GM12878 (cell line): ENCODE measurements at regions not wholly inside any gene's neighbourhood (a gene's known extent, or its start where the extent isn't known, plus 50 kb on each side); places are given as distances from the start of the nearest gene placed in this dataset.

Experiments
- ATAC-seq: fragments of 200-7000 bp; cut with Tn5 transposase; 3 replicates; pipeline ENCODE4 v1.9.1; 2020; ENCODE audit warnings: mild to moderate bottlenecking, moderate library complexity
- BruUV-seq: library from RNA; stranded (reverse); fragments of 400-500 nt; replicated peaks from 2 replicates; lab custom pipeline; 2021; lab: Mats Ljungman, UMichigan
- CTCF ChIA-PET: fragments of 300-600 bp; sonication (Branson Sonifier 250); formaldehyde crosslinking; extraction: SDS; loops from one replicate; lab custom pipeline; 2021; ENCODE audit warnings: inconsistent platforms; lab: Yijun Ruan, JAX
- POLR2A ChIA-PET: fragments of 350-600 bp; formaldehyde crosslinking; extraction: SDS; loops from one replicate; lab custom pipeline; 2021; ENCODE audit warnings: inconsistent platforms; lab: Charles Lee
- RAD21 ChIA-PET: fragments of 300-600 bp; sonication (Branson Sonifier 250); formaldehyde crosslinking; loops from one replicate; lab custom pipeline; 2023; ENCODE audit warnings: antibody characterized with exemption; ENCODE audit not compliant: unreplicated experiment; lab: Charles Lee
- SMC1A ChIA-PET: fragments of 300-600 bp; sonication (Branson Sonifier 250); formaldehyde crosslinking; loops from one replicate; lab custom pipeline; 2023; ENCODE audit not compliant: unreplicated experiment, uncharacterized antibody; lab: Charles Lee
- DNase-seq: peaks from one replicate; pipeline ENCODE4 v3.0.0-alpha.2; 2011; ENCODE audit warnings: low read depth, low spot score
- FAIRE-seq: peaks from 3 replicates; lab custom pipeline; 2011; peaks lifted over from hg19 to GRCh38; lab: Jason Lieb, UNC
- H2AFZ ChIP-seq: 2 replicates; pipeline ENCODE4 v1.6.0; 2011; ENCODE audit warnings: low read depth, low read length, control low read depth; ENCODE audit not compliant: control insufficient read depth
- H3K27ac ChIP-seq: 2 replicates; pipeline ENCODE4 v1.5.1; 2011; ENCODE audit warnings: control low read depth; ENCODE audit not compliant: control insufficient read depth, insufficient read depth
- H3K27me3 ChIP-seq, 2 experiments: replicated peaks in 1 of 2; 2 replicates each; pipeline versions ENCODE4 v1.6.0 to v1.6.1; 2011; ENCODE audit warnings: low read length in 1 of 2; ENCODE audit not compliant: control insufficient read depth in 2 of 2, insufficient read depth in 2 of 2
- H3K36me3 ChIP-seq, 2 experiments: 2 replicates each; pipeline ENCODE4 v1.5.1; 2011; ENCODE audit warnings: low read length in 1 of 2; ENCODE audit not compliant: control insufficient read depth in 2 of 2, insufficient read depth in 2 of 2
- H3K4me1 ChIP-seq: 2 replicates; pipeline ENCODE4 v1.6.1; 2011; ENCODE audit warnings: mild to moderate bottlenecking, low read length, moderate library complexity, mixed read lengths; ENCODE audit not compliant: control insufficient read depth, insufficient read depth
- H3K4me2 ChIP-seq: 2 replicates; pipeline ENCODE4 v1.6.0; 2011; ENCODE audit warnings: control low read depth; ENCODE audit not compliant: control insufficient read depth, insufficient read depth
- H3K4me3 ChIP-seq: fragments of 200-600 bp; sonication (generic); 2 replicates; pipeline ENCODE4 v1.5.1; 2016
- H3K79me2 ChIP-seq: 2 replicates; pipeline ENCODE4 v1.6.0; 2011; ENCODE audit warnings: low read length; ENCODE audit not compliant: control insufficient read depth, insufficient read depth
- H3K9ac ChIP-seq: 2 replicates; pipeline ENCODE4 v1.8.0; 2011; ENCODE audit warnings: low read length, control low read depth, mixed read lengths; ENCODE audit not compliant: control insufficient read depth, insufficient read depth
- H3K9me3 ChIP-seq: replicated peaks from 3 replicates; pipeline ENCODE4 v1.5.1; 2011; ENCODE audit warnings: mild to moderate bottlenecking, low read length; ENCODE audit not compliant: control insufficient read depth, insufficient read depth
- H4K20me1 ChIP-seq: 2 replicates; pipeline ENCODE4 v1.6.0; 2011; ENCODE audit not compliant: control insufficient read depth, insufficient read depth
- CHD1 ChIP-seq: IDR thresholded peaks from 2 replicates; pipeline ENCODE4 v1.6.1; 2012; ENCODE audit warnings: low read depth, low read length, improper control_type of control experiment
- IKZF1 ChIP-seq: fragments of 450-650 bp; conservative IDR thresholded peaks from 2 replicates; pipeline ENCODE4 v1.6.1; 2017; ENCODE audit warnings: antibody characterized with exemption, mild to moderate bottlenecking
- NFYB ChIP-seq: IDR thresholded peaks from 2 replicates; pipeline ENCODE4 v1.6.1; 2011; ENCODE audit warnings: low read depth, mild to moderate bottlenecking, low read length, improper control_type of control experiment, moderate library complexity; ENCODE audit not compliant: insufficient read depth
- NR2C2 ChIP-seq: IDR thresholded peaks from 2 replicates; pipeline ENCODE4 v1.6.1; 2011; ENCODE audit warnings: borderline replicate concordance, low read depth; ENCODE audit not compliant: control insufficient read depth, insufficient read length
- PAX8 ChIP-seq: fragments of 450-650 bp; IDR thresholded peaks from 2 replicates; pipeline ENCODE4 v1.6.1; 2017; ENCODE audit warnings: mild to moderate bottlenecking, moderate library complexity
- POLR2AphosphoS2 ChIP-seq: IDR thresholded peaks from 2 replicates; pipeline ENCODE4 v1.6.1; 2011; ENCODE audit warnings: low read depth, mild to moderate bottlenecking, low read length, improper control_type of control experiment, moderate library complexity
- SIN3A ChIP-seq: IDR thresholded peaks from 2 replicates; pipeline ENCODE4 v1.6.1; 2012; ENCODE audit warnings: low read depth, low read length, improper control_type of control experiment
- SIX5 ChIP-seq: IDR thresholded peaks from 2 replicates; pipeline ENCODE4 v1.6.1; 2011; ENCODE audit warnings: mild to moderate bottlenecking, low read depth, low read length, moderate library complexity; ENCODE audit not compliant: severe bottlenecking
- SMC3 ChIP-seq: IDR thresholded peaks from 2 replicates; pipeline ENCODE4 v1.6.1; 2011; ENCODE audit warnings: low read length, improper control_type of control experiment, borderline replicate concordance
- TARDBP ChIP-seq: IDR thresholded peaks from 2 replicates; pipeline ENCODE4 v1.6.1; 2016; ENCODE audit warnings: borderline replicate concordance
- whole genome bisulfite sequencing: methylation state at CpG from one replicate; pipeline ENCODE4 v1.1.6; 2016; ENCODE audit warnings: low lambda C conversion rate; ENCODE audit not compliant: insufficient replicate concordance, insufficient coverage; ENCODE audit errors: missing lambda C conversion rate; 5-methylcytosine and 5-hydroxymethylcytosine counted together
- in situ Hi-C: fragments of 300-500 bp; cut with MboI; formaldehyde crosslinking; loops from 9 replicates; pipeline ENCODE4 v1.14.3; 2018; ENCODE audit warnings: mixed read lengths
- intact Hi-C: fragments of 100-400 bp; cut with micrococcal nuclease; formaldehyde crosslinking; loops from one replicate; pipeline ENCODE4 v1.14.2; 2022; ENCODE audit not compliant: unreplicated experiment
- TF ChIP-seq, protein P1 (sequence below): IDR thresholded peaks from 2 replicates; pipeline ENCODE4 v1.6.1; 2012; ENCODE audit warnings: low read length, inconsistent platforms
- TF ChIP-seq, protein P2 (sequence below): fragments of 450-650 bp; IDR thresholded peaks from 2 replicates; pipeline ENCODE4 v1.6.1; 2016; ENCODE audit warnings: mild to moderate bottlenecking
- TF ChIP-seq, protein P3 (sequence below): fragments of 150-350 bp; IDR thresholded peaks from 2 replicates; pipeline ENCODE4 v1.6.1; 2014; ENCODE audit warnings: mild to moderate bottlenecking, low read depth, low read length
- TF ChIP-seq, protein P4 (sequence below): IDR thresholded peaks from 2 replicates; pipeline ENCODE4 v1.6.1; 2012; ENCODE audit warnings: low read depth, low read length, improper control_type of control experiment

DNA sequence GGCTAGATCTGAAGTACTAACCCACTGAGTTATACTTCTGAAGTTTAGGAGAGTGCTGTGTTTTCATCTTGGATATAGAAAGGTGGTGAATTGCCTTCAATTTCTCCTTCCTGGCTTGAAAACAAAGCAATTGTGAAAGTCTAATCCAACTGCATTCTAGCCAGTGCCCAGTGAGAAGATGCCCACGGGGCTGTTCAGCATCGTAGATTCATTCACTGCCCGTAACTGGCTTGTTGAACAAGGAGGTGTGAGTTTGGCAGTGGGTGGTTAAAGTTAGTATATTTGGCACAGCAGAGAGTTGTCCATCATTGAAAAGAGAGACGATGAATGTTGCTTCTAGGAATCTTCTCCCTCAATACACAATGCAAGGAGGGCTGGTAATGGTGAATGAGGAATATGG, 82.3 kb upstream of the RND3 start:
- no peak overlapping the region for H3K4me3 ChIP-seq
- ChIA-PET SMC1A (interaction anchor here (0.8 to 11.1 kb wide), 17 partner anchors 9 to 145 kb away, joined by 3 to 123 read pairs (median 9); no protein-coding TSS in a partner anchor), POLR2A (interaction anchor here (1.0 to 2.1 kb wide), 10 partner anchors 9 to 94 kb away, joined by 3 to 6 read pairs (median 4); no protein-coding TSS in a partner anchor), RAD21 (interaction anchor here (0.7 to 4.2 kb wide), 11 partner anchors 11 to 93 kb away, joined by 3 to 46 read pairs (median 5); no protein-coding TSS in a partner anchor), CTCF (interaction anchor here (1.1 to 2.3 kb wide), 7 partner anchors 14 to 89 kb away, joined by 3 to 13 read pairs (median 8); no protein-coding TSS in a partner anchor)
- H4K20me1 ChIP-seq = no peaks in the 10 kb centered on the region
- no peaks in the 10 kb centered on the region for H3K79me2 ChIP-seq
- peaks cover 3% of the 10 kb centered on the region; the same call in 1 of the 2 replicates for H3K4me1 ChIP-seq
- H2AFZ ChIP-seq = no peak overlapping the region
- FAIRE-seq = no peak
- H3K27ac ChIP-seq = no peak overlapping the region
- TF ChIP-seq PAX8 (no peak), NR2C2 (no peak), POLR2AphosphoS2 (no peak), TARDBP (no peak), SIX5 (no peak), SIN3A (no peak), SMC3 (no peak), CHD1 (no peak), IKZF1 (no peak), NFYB (no peak)
- TF ChIP-seq, protein P1, sequence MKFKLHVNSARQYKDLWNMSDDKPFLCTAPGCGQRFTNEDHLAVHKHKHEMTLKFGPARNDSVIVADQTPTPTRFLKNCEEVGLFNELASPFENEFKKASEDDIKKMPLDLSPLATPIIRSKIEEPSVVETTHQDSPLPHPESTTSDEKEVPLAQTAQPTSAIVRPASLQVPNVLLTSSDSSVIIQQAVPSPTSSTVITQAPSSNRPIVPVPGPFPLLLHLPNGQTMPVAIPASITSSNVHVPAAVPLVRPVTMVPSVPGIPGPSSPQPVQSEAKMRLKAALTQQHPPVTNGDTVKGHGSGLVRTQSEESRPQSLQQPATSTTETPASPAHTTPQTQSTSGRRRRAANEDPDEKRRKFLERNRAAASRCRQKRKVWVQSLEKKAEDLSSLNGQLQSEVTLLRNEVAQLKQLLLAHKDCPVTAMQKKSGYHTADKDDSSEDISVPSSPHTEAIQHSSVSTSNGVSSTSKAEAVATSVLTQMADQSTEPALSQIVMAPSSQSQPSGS = no peak
- TF ChIP-seq, protein P2, sequence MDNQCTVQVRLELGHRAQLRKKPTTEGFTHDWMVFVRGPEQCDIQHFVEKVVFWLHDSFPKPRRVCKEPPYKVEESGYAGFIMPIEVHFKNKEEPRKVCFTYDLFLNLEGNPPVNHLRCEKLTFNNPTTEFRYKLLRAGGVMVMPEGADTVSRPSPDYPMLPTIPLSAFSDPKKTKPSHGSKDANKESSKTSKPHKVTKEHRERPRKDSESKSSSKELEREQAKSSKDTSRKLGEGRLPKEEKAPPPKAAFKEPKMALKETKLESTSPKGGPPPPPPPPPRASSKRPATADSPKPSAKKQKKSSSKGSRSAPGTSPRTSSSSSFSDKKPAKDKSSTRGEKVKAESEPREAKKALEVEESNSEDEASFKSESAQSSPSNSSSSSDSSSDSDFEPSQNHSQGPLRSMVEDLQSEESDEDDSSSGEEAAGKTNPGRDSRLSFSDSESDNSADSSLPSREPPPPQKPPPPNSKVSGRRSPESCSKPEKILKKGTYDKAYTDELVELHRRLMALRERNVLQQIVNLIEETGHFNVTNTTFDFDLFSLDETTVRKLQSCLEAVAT = no peak
- TF ChIP-seq, protein P3, sequence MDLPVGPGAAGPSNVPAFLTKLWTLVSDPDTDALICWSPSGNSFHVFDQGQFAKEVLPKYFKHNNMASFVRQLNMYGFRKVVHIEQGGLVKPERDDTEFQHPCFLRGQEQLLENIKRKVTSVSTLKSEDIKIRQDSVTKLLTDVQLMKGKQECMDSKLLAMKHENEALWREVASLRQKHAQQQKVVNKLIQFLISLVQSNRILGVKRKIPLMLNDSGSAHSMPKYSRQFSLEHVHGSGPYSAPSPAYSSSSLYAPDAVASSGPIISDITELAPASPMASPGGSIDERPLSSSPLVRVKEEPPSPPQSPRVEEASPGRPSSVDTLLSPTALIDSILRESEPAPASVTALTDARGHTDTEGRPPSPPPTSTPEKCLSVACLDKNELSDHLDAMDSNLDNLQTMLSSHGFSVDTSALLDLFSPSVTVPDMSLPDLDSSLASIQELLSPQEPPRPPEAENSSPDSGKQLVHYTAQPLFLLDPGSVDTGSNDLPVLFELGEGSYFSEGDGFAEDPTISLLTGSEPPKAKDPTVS = no peak
- TF ChIP-seq, protein P4, sequence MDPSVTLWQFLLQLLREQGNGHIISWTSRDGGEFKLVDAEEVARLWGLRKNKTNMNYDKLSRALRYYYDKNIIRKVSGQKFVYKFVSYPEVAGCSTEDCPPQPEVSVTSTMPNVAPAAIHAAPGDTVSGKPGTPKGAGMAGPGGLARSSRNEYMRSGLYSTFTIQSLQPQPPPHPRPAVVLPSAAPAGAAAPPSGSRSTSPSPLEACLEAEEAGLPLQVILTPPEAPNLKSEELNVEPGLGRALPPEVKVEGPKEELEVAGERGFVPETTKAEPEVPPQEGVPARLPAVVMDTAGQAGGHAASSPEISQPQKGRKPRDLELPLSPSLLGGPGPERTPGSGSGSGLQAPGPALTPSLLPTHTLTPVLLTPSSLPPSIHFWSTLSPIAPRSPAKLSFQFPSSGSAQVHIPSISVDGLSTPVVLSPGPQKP = no peak
- H3K27me3 ChIP-seq = no peaks in the 10 kb centered on the region
- no TSS peak for BruUV-seq
- H3K36me3 ChIP-seq = no peaks in the 10 kb centered on the region
- H3K9ac ChIP-seq = no peak overlapping the region
- no peak overlapping the region for H3K4me2 ChIP-seq
- in situ Hi-C loops = no loop called here
- no peak for ATAC-seq
- peaks cover 1% of the 10 kb centered on the region; the same call in 2 of the 3 replicates for H3K9me3 ChIP-seq
- 36% methylated on average over 4 of the region's 4 CpGs for WGBS
- intact Hi-C loops = no loop called here
- no peak for DNase-seq
